Muscle layer of colon (tissue), 2 donors: ENCODE measurements at regions not wholly inside any gene's neighbourhood (a gene's known extent, or its start where the extent isn't known, plus 50 kb on each side); places are given as distances from the start of the nearest gene placed in this dataset.
"Not testable (repeated sequence)": the region's sequence is repeated elsewhere in the genome, so short reads cannot be mapped to it uniquely, and the experiment has no call there.

ENCODE experiments used
- H3K27ac ChIP-seq: one replicate; pipeline ENCODE4 v1.7.0; 2013; ENCODE audit warnings: low read depth, mild to moderate bottlenecking, low read length, moderate library complexity
- H3K27me3 ChIP-seq, 2 donors: one replicate each; pipeline ENCODE4 v1.7.0; 2013; ENCODE audit warnings: low read length in 2 of 2, mild to moderate bottlenecking in 2 of 2; ENCODE audit not compliant: insufficient read depth in 2 of 2, control insufficient read depth in 1 of 2
- H3K36me3 ChIP-seq: one replicate; pipeline ENCODE4 v1.7.0; 2013; ENCODE audit warnings: mild to moderate bottlenecking, low read length; ENCODE audit not compliant: insufficient read depth
- H3K4me1 ChIP-seq: one replicate; pipeline ENCODE4 v1.7.0; 2013; ENCODE audit warnings: mild to moderate bottlenecking, low read length; ENCODE audit not compliant: insufficient read depth
- H3K4me3 ChIP-seq, 2 donors: one replicate each; pipeline ENCODE4 v1.7.0; 2013; ENCODE audit warnings: low read length in 2 of 2, low read depth in 1 of 2, mild to moderate bottlenecking in 1 of 2, moderate library complexity in 1 of 2
- H3K9ac ChIP-seq: one replicate; pipeline ENCODE4 v1.7.0; 2013; ENCODE audit warnings: low read length
- H3K9me3 ChIP-seq: one replicate; pipeline ENCODE4 v1.7.0; 2013; ENCODE audit warnings: mild to moderate bottlenecking, low read length
- donor health status: abdominal sarcoma.
- donor health status: Adenocarcinoma of cecum.

DNA sequence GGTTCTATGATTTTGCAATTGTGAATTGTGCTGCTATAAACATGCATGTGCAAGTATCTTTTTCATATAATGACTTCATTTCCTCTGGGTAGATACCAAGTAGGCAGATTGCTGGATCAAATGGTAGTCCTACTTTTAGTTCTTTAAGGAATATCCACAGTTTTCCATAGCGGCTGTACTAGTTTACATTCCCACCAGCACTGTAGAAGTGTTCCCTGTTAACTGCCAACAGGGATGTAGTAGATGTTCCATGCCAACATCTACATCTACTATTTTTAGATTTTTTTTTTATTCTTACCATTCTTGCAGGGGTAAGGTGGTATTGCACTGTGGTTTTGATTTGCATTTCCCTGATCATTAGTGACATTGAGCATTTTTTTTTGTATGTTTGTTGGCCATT is 100.5 kb upstream of the SGCD start:
- not testable (repeated sequence) for H3K4me1 ChIP-seq, H3K27ac ChIP-seq, H3K9me3 ChIP-seq, H3K36me3 ChIP-seq, H3K4me3 ChIP-seq, H3K27me3 ChIP-seq, H3K9ac ChIP-seq

DNA sequence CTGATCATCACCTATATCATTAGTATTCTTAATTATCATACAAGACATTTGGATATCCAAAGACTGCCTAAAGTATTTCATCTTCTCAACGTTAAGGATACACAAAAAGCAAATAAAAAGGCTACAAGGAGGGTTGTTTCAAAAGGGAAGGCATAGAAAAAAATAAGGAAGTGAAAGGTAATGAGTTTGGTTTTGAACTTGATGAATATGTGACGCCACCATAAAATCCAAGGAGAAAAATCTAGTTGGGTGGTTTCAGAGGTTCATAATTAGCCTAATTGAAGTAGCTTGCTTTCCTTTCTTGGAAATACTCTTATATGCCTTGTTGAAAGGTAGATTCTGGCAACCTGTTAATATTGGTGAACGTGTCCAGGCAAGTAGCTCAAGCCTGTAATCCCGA is 96.1 kb upstream of the SGCD start:
- no peaks in the 10 kb centered on the region for H3K36me3 ChIP-seq

GRCh38 chr5:156232251-156232869 is 94.6 kb upstream of the SGCD start:
- Histone ChIP-seq H3K4me1 (no peaks in the 10 kb centered on the region), H3K27me3 (no peaks in the 10 kb centered on the region), H3K9ac (no peak overlapping the region), H3K4me3 (no peak overlapping the region), H3K36me3 (no peaks in the 10 kb centered on the region), H3K27ac (no peak overlapping the region), H3K9me3 (no peaks in the 10 kb centered on the region)

More for the DNA sequence above, 96.1 kb upstream of the SGCD start:
- no peak overlapping the region for H3K27ac ChIP-seq
- no peak overlapping the region for H3K4me3 ChIP-seq
- H3K4me1 ChIP-seq, result no peaks in the 10 kb centered on the region
- no peaks in the 10 kb centered on the region for H3K27me3 ChIP-seq
- H3K9ac ChIP-seq, result no peak overlapping the region
- H3K9me3 ChIP-seq, result no peaks in the 10 kb centered on the region

GRCh38 chr5:156237361-156237760 is 89.6 kb upstream of the SGCD start:
- Histone ChIP-seq H3K27me3 (no peaks in the 10 kb centered on the region), H3K9ac (no peak overlapping the region), H3K27ac (no peak overlapping the region), H3K4me3 (no peak overlapping the region), H3K36me3 (no peaks in the 10 kb centered on the region), H3K9me3 (no peaks in the 10 kb centered on the region), H3K4me1 (no peaks in the 10 kb centered on the region)

- Histone ChIP-seq H3K27me3 (no peaks in the 10 kb centered on the region), H3K27ac (no peak overlapping the region), H3K9me3 (no peaks in the 10 kb centered on the region), H3K4me3 (no peak overlapping the region), H3K36me3 (no peaks in the 10 kb centered on the region), H3K4me1 (no peaks in the 10 kb centered on the region), H3K9ac (no peak overlapping the region)
These were observed 87.2 kb upstream of the SGCD start for GRCh38 chr5:156239800-156240199.

- H3K4me3 ChIP-seq, result no peak overlapping the region
- no peaks in the 10 kb centered on the region for H3K36me3 ChIP-seq
- no peak overlapping the region for H3K27ac ChIP-seq
- H3K9me3 ChIP-seq, result no peaks in the 10 kb centered on the region
- H3K9ac ChIP-seq, result no peak overlapping the region
- H3K27me3 ChIP-seq, result no peaks in the 10 kb centered on the region
- no peaks in the 10 kb centered on the region for H3K4me1 ChIP-seq
These were observed 86.5 kb upstream of the SGCD start for GRCh38 chr5:156240414-156240813.

- no peak overlapping the region for H3K4me3 ChIP-seq
- no peak overlapping the region for H3K9ac ChIP-seq
- H3K27me3 ChIP-seq, result no peaks in the 10 kb centered on the region
- no peaks in the 10 kb centered on the region for H3K4me1 ChIP-seq
- no peaks in the 10 kb centered on the region for H3K36me3 ChIP-seq
- no peak overlapping the region for H3K27ac ChIP-seq
- no peaks in the 10 kb centered on the region for H3K9me3 ChIP-seq
These were observed 85.7 kb upstream of the SGCD start for GRCh38 chr5:156241266-156241665.

GRCh38 chr5:156245895-156246294 is 81.1 kb upstream of the SGCD start:
- Histone ChIP-seq H3K9ac (no peak overlapping the region), H3K4me3 (no peak overlapping the region), H3K27me3 (no peaks in the 10 kb centered on the region), H3K4me1 (no peaks in the 10 kb centered on the region), H3K9me3 (no peaks in the 10 kb centered on the region), H3K36me3 (no peaks in the 10 kb centered on the region), H3K27ac (no peak overlapping the region)

GRCh38 chr5:156251076-156251475 is 75.9 kb upstream of the SGCD start:
- Histone ChIP-seq H3K4me3 (no peak overlapping the region), H3K36me3 (no peaks in the 10 kb centered on the region), H3K9ac (no peak overlapping the region), H3K9me3 (no peaks in the 10 kb centered on the region), H3K27me3 (no peaks in the 10 kb centered on the region), H3K27ac (no peak overlapping the region), H3K4me1 (no peaks in the 10 kb centered on the region)

DNA sequence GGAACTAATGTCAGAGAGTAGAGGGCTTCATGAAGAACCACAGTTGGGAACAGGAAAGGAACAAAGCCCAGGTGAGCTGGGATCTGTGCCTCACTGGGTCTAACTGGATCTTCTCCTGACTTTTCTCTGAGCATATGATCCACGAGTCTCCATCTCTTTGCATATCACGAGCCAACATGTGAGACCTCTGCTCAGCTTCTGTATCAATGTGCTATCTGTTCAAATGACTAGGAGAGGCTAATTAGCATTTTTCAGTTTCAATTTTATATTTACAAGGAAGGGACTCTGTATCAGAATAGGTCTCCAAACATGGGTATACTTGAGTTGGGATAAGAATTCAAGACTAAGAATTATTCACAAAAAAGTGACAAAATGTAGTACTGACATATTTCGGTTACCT is 73.8 kb upstream of the SGCD start:
- Histone ChIP-seq H3K4me1 (no peaks in the 10 kb centered on the region), H3K9me3 (no peaks in the 10 kb centered on the region), H3K27me3 (no peaks in the 10 kb centered on the region), H3K9ac (no peak overlapping the region), H3K27ac (no peak overlapping the region), H3K4me3 (no peak overlapping the region), H3K36me3 (no peaks in the 10 kb centered on the region)

- Histone ChIP-seq H3K9me3 (no peaks in the 10 kb centered on the region), H3K27me3 (no peaks in the 10 kb centered on the region), H3K9ac (no peak overlapping the region), H3K4me1 (no peaks in the 10 kb centered on the region), H3K36me3 (no peaks in the 10 kb centered on the region), H3K27ac (no peak overlapping the region), H3K4me3 (no peak overlapping the region)
These were observed 72.8 kb upstream of the SGCD start for GRCh38 chr5:156254196-156254595.

GRCh38 chr5:156256642-156257041 is 70.3 kb upstream of the SGCD start:
- Histone ChIP-seq H3K4me1 (no peaks in the 10 kb centered on the region), H3K27me3 (no peaks in the 10 kb centered on the region)

More at GRCh38 chr5:156256642-156257041, 70.3 kb upstream of the SGCD start:
- Histone ChIP-seq H3K27ac (no peak overlapping the region), H3K9ac (no peak overlapping the region), H3K36me3 (no peaks in the 10 kb centered on the region), H3K9me3 (no peaks in the 10 kb centered on the region), H3K4me3 (no peak overlapping the region)
